ENCODE measurements at regions not wholly inside any gene's neighbourhood (a gene's known extent, or its start where the extent isn't known, plus 50 kb on each side); places are given as distances from the start of the nearest gene placed in this dataset.

- no peak for DNase-seq (ENCODE audit: low read depth in 1 of 2, low spot score in 1 of 2)
- Histone ChIP-seq H3K27ac (replicated peaks) (no peak overlapping the region), H3K4me3 (replicated peaks; ENCODE audit: insufficient read depth, low read length) (no peak overlapping the region), H3K27me3 (ENCODE audit: insufficient read depth, poor library complexity, severe bottlenecking) (no peaks in the 10 kb centered on the region)
- TF ChIP-seq REST (IDR thresholded peaks at IDR 0.05; ENCODE audit: insufficient replicate concordance, low read depth) (no peak), GABPA (IDR thresholded peaks at IDR 0.05; ENCODE audit: low read depth) (no peak), CTCF (IDR thresholded peaks at IDR 0.05; ENCODE audit: insufficient read depth, low read length) (no peak), SPI1 (IDR thresholded peaks at IDR 0.05; ENCODE audit: borderline replicate concordance, low read depth) (no peak), POLR2AphosphoS5 (IDR thresholded peaks at IDR 0.05; ENCODE audit: low read depth) (no peak)
These were observed 124.7 kb downstream of the ZFP36L2 start for GRCh38 chr2:43101751-43102150.

- DNase-seq (ENCODE audit: low read depth in 1 of 2, low spot score in 1 of 2), result no peak
- H3K4me3 ChIP-seq (replicated peaks; ENCODE audit: insufficient read depth, low read length), result no peak overlapping the region
- H3K27me3 ChIP-seq (ENCODE audit: insufficient read depth, poor library complexity, severe bottlenecking), result no peaks in the 10 kb centered on the region
- TF ChIP-seq REST (IDR thresholded peaks at IDR 0.05; ENCODE audit: insufficient replicate concordance, low read depth), result no peak
- TF ChIP-seq SPI1 (IDR thresholded peaks at IDR 0.05; ENCODE audit: borderline replicate concordance, low read depth), result no peak
- no peak for TF ChIP-seq GABPA (IDR thresholded peaks at IDR 0.05; ENCODE audit: low read depth)
- no peak for TF ChIP-seq CTCF (IDR thresholded peaks at IDR 0.05; ENCODE audit: insufficient read depth, low read length)
- TF ChIP-seq POLR2AphosphoS5 (IDR thresholded peaks at IDR 0.05; ENCODE audit: low read depth), result no peak
- H3K27ac ChIP-seq (replicated peaks), result no peak overlapping the region
These were observed 125.3 kb downstream of the ZFP36L2 start for GRCh38 chr2:43100883-43101662.

GRCh38 chr2:43100362-43100882 is 126.0 kb downstream of the ZFP36L2 start:
- no peak overlapping the region for H3K4me3 ChIP-seq (replicated peaks; ENCODE audit: insufficient read depth, low read length)
- no peak for DNase-seq (ENCODE audit: low read depth in 1 of 2, low spot score in 1 of 2)
- H3K27me3 ChIP-seq (ENCODE audit: insufficient read depth, poor library complexity, severe bottlenecking), result no peaks in the 10 kb centered on the region
- no peak overlapping the region for H3K27ac ChIP-seq (replicated peaks)
- TF ChIP-seq REST (IDR thresholded peaks at IDR 0.05; ENCODE audit: insufficient replicate concordance, low read depth), result no peak
- no peak for TF ChIP-seq GABPA (IDR thresholded peaks at IDR 0.05; ENCODE audit: low read depth)
- no peak for TF ChIP-seq CTCF (IDR thresholded peaks at IDR 0.05; ENCODE audit: insufficient read depth, low read length)
- no peak for TF ChIP-seq POLR2AphosphoS5 (IDR thresholded peaks at IDR 0.05; ENCODE audit: low read depth)
- no peak for TF ChIP-seq SPI1 (IDR thresholded peaks at IDR 0.05; ENCODE audit: borderline replicate concordance, low read depth)
